HepG2 (cell line): ENCODE measurements at regions not wholly inside any gene's neighbourhood (a gene's known extent, or its start where the extent isn't known, plus 50 kb on each side); places are given as distances from the start of the nearest gene placed in this dataset.

Experiments used
- ATAC-seq: fragments of 200-7000 bp; cut with Tn5 transposase; 3 replicates; pipeline ENCODE4 v1.9.1; 2020; ENCODE audit warnings: mild to moderate bottlenecking, moderate library complexity
- BruUV-seq: library from RNA; stranded (reverse); fragments of 400-500 nt; replicated peaks from 2 replicates; lab custom pipeline; 2021; lab: Mats Ljungman, UMichigan
- CTCF ChIA-PET: fragments of 300-600 bp; formaldehyde crosslinking; extraction: SDS; loops from one replicate; lab custom pipeline; 2021; ENCODE audit warnings: low total read pairs, inconsistent platforms, low intra/inter-chr PET ratio; lab: Yijun Ruan, JAX
- POLR2A ChIA-PET: fragments of 350-600 bp; sonication (Branson Sonifier 250); formaldehyde crosslinking; loops from one replicate; lab custom pipeline; 2020; ENCODE audit warnings: antibody characterized with exemption, inconsistent platforms; lab: Yijun Ruan, JAX
- DNase-seq: peaks from one replicate; pipeline ENCODE4 v3.0.0-alpha.2; 2015; ENCODE audit warnings: low spot score
- FAIRE-seq: peaks from 3 replicates; lab custom pipeline; 2011; peaks lifted over from hg19 to GRCh38; lab: Jason Lieb, UNC
- H2AFZ ChIP-seq: one replicate; pipeline ENCODE4 v1.6.1; 2011; ENCODE audit warnings: low read length, inconsistent platforms
- H3K27ac ChIP-seq: fragments of 300-600 bp; 3 replicates; pipeline ENCODE4 v1.8.0; 2011; ENCODE audit warnings: mixed run types, mild to moderate bottlenecking, mixed read lengths, low read length, inconsistent platforms; ENCODE audit not compliant: insufficient read depth; ENCODE audit errors: extremely low read length
- H3K27me3 ChIP-seq, 2 experiments: fragments of 200-600 bp in 1 of 2; 2 replicates in 1 of 2; 3 replicates in 1 of 2; pipeline versions ENCODE4 v1.6.0 to v1.8.0; 2011; ENCODE audit warnings: low read length in 2 of 2, mild to moderate bottlenecking in 2 of 2, moderate library complexity in 2 of 2, inconsistent platforms in 1 of 2; ENCODE audit not compliant: insufficient read depth in 2 of 2, control insufficient read depth in 1 of 2
- H3K36me3 ChIP-seq, 2 experiments: fragments of 200-600 bp in 1 of 2; replicated peaks in 1 of 2; 2 replicates in 1 of 2; 3 replicates in 1 of 2; pipeline versions ENCODE4 v1.5.1 to v1.8.0; 2011; ENCODE audit warnings: low read length in 2 of 2, inconsistent platforms in 1 of 2; ENCODE audit not compliant: insufficient read depth in 2 of 2, control insufficient read depth in 1 of 2
- H3K4me1 ChIP-seq: 2 replicates; pipeline ENCODE4 v1.5.1; 2012; ENCODE audit warnings: low read length, inconsistent platforms; ENCODE audit not compliant: insufficient read depth
- H3K4me2 ChIP-seq: 2 replicates; pipeline ENCODE4 v1.6.0; 2011; ENCODE audit warnings: low read depth, low read length, inconsistent platforms
- H3K4me3 ChIP-seq, 3 experiments: fragments of 200-600 bp in 1 of 3; sonication (generic), shearing (Covaris generic) in 1 of 3; replicated peaks in 1 of 3; 2 replicates each; pipeline ENCODE4 v1.5.1; 2011 to 2016; ENCODE audit warnings: low read length in 3 of 3, inconsistent platforms in 2 of 3, low read depth in 2 of 3, mild to moderate bottlenecking in 2 of 3, control low read depth in 1 of 3, mixed read lengths in 1 of 3; ENCODE audit not compliant: insufficient read depth in 1 of 3
- H3K79me2 ChIP-seq: one replicate; pipeline ENCODE4 v1.6.1; 2011; ENCODE audit warnings: low read length, inconsistent platforms; ENCODE audit not compliant: insufficient read depth
- H3K9ac ChIP-seq: 2 replicates; pipeline ENCODE4 v1.6.0; 2011; ENCODE audit warnings: mild to moderate bottlenecking, low read depth, low read length, inconsistent platforms; ENCODE audit not compliant: insufficient read depth
- H3K9me3 ChIP-seq: 2 replicates; pipeline ENCODE4 v1.5.1; 2012; ENCODE audit warnings: mild to moderate bottlenecking, low read length
- H4K20me1 ChIP-seq: 2 replicates; pipeline ENCODE4 v1.6.0; 2011; ENCODE audit warnings: inconsistent platforms, mild to moderate bottlenecking, low read length, moderate library complexity; ENCODE audit not compliant: insufficient read depth
- AHDC1 ChIP-seq: sonication (generic); formaldehyde crosslinking; IDR thresholded peaks from 2 replicates; pipeline ENCODE4 v1.5.1; 2020; ENCODE audit warnings: mild to moderate bottlenecking, missing genetic modification reagents, borderline replicate concordance
- CBX1 ChIP-seq: IDR thresholded peaks from one replicate; pipeline ENCODE4 v1.6.1; 2016; ENCODE audit warnings: antibody characterized with exemption, low read depth
- HCFC1 ChIP-seq: fragments of 150-350 bp; IDR thresholded peaks from 2 replicates; pipeline ENCODE4 v1.6.1; 2014; ENCODE audit warnings: low read depth, low read length
- IRF1 ChIP-seq: sonication (generic); formaldehyde crosslinking; IDR thresholded peaks from 2 replicates; pipeline ENCODE4 v1.4.0; 2020; ENCODE audit warnings: low read depth, mild to moderate bottlenecking, missing genetic modification reagents
- PHF8 ChIP-seq: sonication (generic); formaldehyde crosslinking; IDR thresholded peaks from 2 replicates; pipeline ENCODE4 v1.5.0; 2020; ENCODE audit warnings: missing genetic modification reagents
- RCOR2 ChIP-seq: IDR thresholded peaks from 2 replicates; pipeline ENCODE4 v1.6.1; 2016; ENCODE audit warnings: missing biosample characterization, missing genetic modification reagents
- SYNCRIP ChIP-seq: fragments of 200-400 bp; formaldehyde crosslinking; IDR thresholded peaks from 2 replicates; pipeline ENCODE4 v1.6.1; 2018; ENCODE audit warnings: mild to moderate bottlenecking, low read depth, low read length; ENCODE audit not compliant: insufficient read depth
- ZBTB10 ChIP-seq: sonication (generic); formaldehyde crosslinking; IDR thresholded peaks from 2 replicates; pipeline ENCODE4 v1.4.0; 2020; ENCODE audit warnings: missing genetic modification reagents, borderline replicate concordance
- ZBTB7A ChIP-seq: sonication (generic); formaldehyde crosslinking; IDR thresholded peaks from 2 replicates; pipeline ENCODE4 v1.8.0; 2022; ENCODE audit warnings: mild to moderate bottlenecking, missing genetic modification reagents
- ZNF121 ChIP-seq: sonication (generic); formaldehyde crosslinking; IDR thresholded peaks from 2 replicates; pipeline ENCODE4 v1.5.0; 2020; ENCODE audit warnings: mild to moderate bottlenecking, missing genetic modification reagents
- ZNF264 ChIP-seq: sonication (generic); formaldehyde crosslinking; IDR thresholded peaks from 2 replicates; pipeline ENCODE4 v1.4.0; 2020; ENCODE audit warnings: missing genetic modification reagents
- ZNF350 ChIP-seq: sonication (generic); formaldehyde crosslinking; IDR thresholded peaks from 2 replicates; pipeline ENCODE4 v1.4.0; 2020; ENCODE audit warnings: mild to moderate bottlenecking, low read depth, missing genetic modification reagents, borderline replicate concordance
- ZNF746 ChIP-seq: sonication (generic); formaldehyde crosslinking; IDR thresholded peaks from 2 replicates; pipeline ENCODE4 v1.8.0; 2022; ENCODE audit warnings: mild to moderate bottlenecking, missing genetic modification reagents
- ZNF749 ChIP-seq: sonication (generic); formaldehyde crosslinking; IDR thresholded peaks from 2 replicates; pipeline ENCODE4 v1.8.0; 2022; ENCODE audit warnings: mild to moderate bottlenecking, missing genetic modification reagents, moderate library complexity, borderline replicate concordance
- ZNF761 ChIP-seq: sonication (generic); formaldehyde crosslinking; conservative IDR thresholded peaks from 2 replicates; pipeline ENCODE4 v1.4.0; 2020; ENCODE audit warnings: mild to moderate bottlenecking, missing genetic modification reagents
- ZNF883 ChIP-seq: sonication (generic); formaldehyde crosslinking; IDR thresholded peaks from 2 replicates; pipeline ENCODE4 v1.5.1; 2020; ENCODE audit warnings: mild to moderate bottlenecking, missing genetic modification reagents; ENCODE audit errors: not compliant biosample characterization
- ZSCAN31 ChIP-seq: sonication (generic); formaldehyde crosslinking; IDR thresholded peaks from 2 replicates; pipeline ENCODE4 v1.5.0; 2020; ENCODE audit warnings: low read depth, mild to moderate bottlenecking, missing genetic modification reagents
- WGBS: methylation state at CpG from one replicate; pipeline ENCODE4 v1.1.6; 2017; ENCODE audit warnings: low lambda C conversion rate; 5-methylcytosine and 5-hydroxymethylcytosine counted together
- in situ Hi-C: cut with HindIII; loops from 2 replicates; pipeline ENCODE4 v1.10.0; 2017; ENCODE audit warnings: low pct_unique_long_range_greater_than_20kb; ENCODE audit not compliant: extremely low pct_ligation_motif_present
- intact Hi-C: fragments of 100-400 bp; cut with micrococcal nuclease; formaldehyde crosslinking; loops from one replicate; pipeline ENCODE4 v1.10.0; 2022; ENCODE audit not compliant: unreplicated experiment

GRCh38 chr7:15853832-15854470 lies 167.5 kb upstream of the MEOX2 start:
- 0% methylated on average over 2 of the region's 2 CpGs for WGBS
- ATAC-seq, result no peak
- in situ Hi-C loops, result no loop called here
- TF ChIP-seq ZBTB10 (no peak), RCOR2 (CRISPR knock-in tag) (no peak), ZNF264 (CRISPR knock-in tag) (no peak), HCFC1 (no peak), ZNF749 (CRISPR knock-in tag) (no peak), ZNF746 (no peak), ZNF883 (CRISPR knock-in tag) (no peak), ZBTB7A (CRISPR knock-in tag) (no peak), CBX1 (no peak), AHDC1 (no peak), SYNCRIP (no peak), ZSCAN31 (CRISPR knock-in tag) (no peak), IRF1 (no peak), PHF8 (CRISPR knock-in tag) (no peak), ZNF761 (CRISPR knock-in tag) (no peak), ZNF350 (CRISPR knock-in tag) (no peak), ZNF121 (CRISPR knock-in tag) (no peak)

More at GRCh38 chr7:15853832-15854470, 167.5 kb upstream of the MEOX2 start:
- Histone ChIP-seq H3K4me2 (no peak overlapping the region), H3K36me3 (no peaks in the 10 kb centered on the region), H2AFZ (no peak overlapping the region), H3K27me3 (no peaks in the 10 kb centered on the region), H3K9ac (no peak overlapping the region), H3K79me2 (no peaks in the 10 kb centered on the region), H3K9me3 (peaks cover 23% of the 10 kb centered on the region), H3K4me3 (no peak overlapping the region), H3K27ac (no peak overlapping the region), H4K20me1 (no peaks in the 10 kb centered on the region), H3K4me1 (no peaks in the 10 kb centered on the region)
- DNase-seq (no peak), FAIRE-seq (no peak)
- intact Hi-C loops, result no loop called here
- ChIA-PET CTCF (no interaction called here), POLR2A (no interaction called here)
- no TSS peak for BruUV-seq
